H9 (cell line): ENCODE measurements at regions not wholly inside any gene's neighbourhood (a gene's known extent, or its start where the extent isn't known, plus 50 kb on each side); places are given as distances from the start of the nearest gene placed in this dataset.

Source experiments
- DNase-seq: peaks from one replicate; pipeline ENCODE4 v3.0.0-alpha.2; 2017
- H2AFZ ChIP-seq: one replicate; pipeline ENCODE4 v1.6.1; 2013; ENCODE audit warnings: mild to moderate bottlenecking, low read length, control low read depth, moderate library complexity
- H2AK5ac ChIP-seq: 2 replicates; pipeline ENCODE4 v1.6.1; 2013; ENCODE audit warnings: low read length, control low read depth, mixed read lengths; ENCODE audit not compliant: insufficient read length
- H2BK120ac ChIP-seq: one replicate; pipeline ENCODE4 v1.6.1; 2013; ENCODE audit warnings: low read depth, mild to moderate bottlenecking, low read length, control low read depth, inconsistent platforms; ENCODE audit not compliant: poor library complexity, severe bottlenecking
- H2BK12ac ChIP-seq: 2 replicates; pipeline ENCODE4 v1.6.1; 2013; ENCODE audit warnings: low read length, control low read depth, mixed read lengths, low read depth; ENCODE audit not compliant: insufficient read length
- H2BK15ac ChIP-seq: 2 replicates; pipeline ENCODE4 v1.6.1; 2013; ENCODE audit warnings: low read depth, low read length, control low read depth
- H2BK20ac ChIP-seq: one replicate; pipeline ENCODE4 v1.6.1; 2013; ENCODE audit warnings: low read depth, mild to moderate bottlenecking, low read length, control low read depth, inconsistent platforms; ENCODE audit not compliant: poor library complexity, severe bottlenecking
- H2BK5ac ChIP-seq: 2 replicates; pipeline ENCODE4 v1.6.1; 2013; ENCODE audit warnings: low read length, control low read depth, mixed read lengths; ENCODE audit not compliant: insufficient read length
- H3K14ac ChIP-seq: 2 replicates; pipeline ENCODE4 v1.6.1; 2013; ENCODE audit warnings: low read length, control low read depth; ENCODE audit not compliant: insufficient read depth
- H3K18ac ChIP-seq: 2 replicates; pipeline ENCODE4 v1.6.1; 2013; ENCODE audit warnings: low read depth, mild to moderate bottlenecking, mixed read lengths, low read length, control low read depth; ENCODE audit not compliant: insufficient read length
- H3K23ac ChIP-seq: 2 replicates; pipeline ENCODE4 v1.6.1; 2013; ENCODE audit warnings: low read length, control low read depth, mixed read lengths, low read depth; ENCODE audit not compliant: insufficient read length
- H3K23me2 ChIP-seq: 2 replicates; pipeline ENCODE4 v1.6.1; 2013; ENCODE audit warnings: low read depth, mild to moderate bottlenecking, mixed read lengths, low read length, control low read depth; ENCODE audit not compliant: insufficient read length, poor library complexity, severe bottlenecking
- H3K27ac ChIP-seq: 2 replicates; pipeline ENCODE4 v1.5.1; 2013; ENCODE audit warnings: low read length, control low read depth, mixed read lengths, low read depth; ENCODE audit not compliant: insufficient read length
- H3K27me3 ChIP-seq: 2 replicates; pipeline ENCODE4 v1.6.1; 2013; ENCODE audit warnings: low read length, control low read depth, inconsistent platforms; ENCODE audit not compliant: insufficient read depth
- H3K4ac ChIP-seq: 2 replicates; pipeline ENCODE4 v1.6.1; 2013; ENCODE audit warnings: low read depth, mild to moderate bottlenecking, control low read depth, inconsistent platforms, low read length, moderate library complexity
- H3K4me1 ChIP-seq: 2 replicates; pipeline ENCODE4 v1.6.1; 2013; ENCODE audit warnings: low read length, control low read depth, inconsistent platforms; ENCODE audit not compliant: insufficient read depth
- H3K4me2 ChIP-seq: 2 replicates; pipeline ENCODE4 v1.6.1; 2013; ENCODE audit warnings: low read length, control low read depth, mixed read lengths; ENCODE audit not compliant: insufficient read length, insufficient read depth
- H3K56ac ChIP-seq: 2 replicates; pipeline ENCODE4 v1.6.1; 2013; ENCODE audit warnings: low read depth, mild to moderate bottlenecking, mixed read lengths, low read length, control low read depth; ENCODE audit not compliant: insufficient read length
- H3K79me1 ChIP-seq: 2 replicates; pipeline ENCODE4 v1.6.1; 2013; ENCODE audit warnings: low read depth, mild to moderate bottlenecking, moderate library complexity, low read length, control low read depth, inconsistent platforms; ENCODE audit not compliant: insufficient read depth, poor library complexity, severe bottlenecking
- H3K79me2 ChIP-seq: 2 replicates; pipeline ENCODE4 v1.6.1; 2013; ENCODE audit warnings: low read length, control low read depth, inconsistent platforms; ENCODE audit not compliant: insufficient read depth
- H3K9ac ChIP-seq: 2 replicates; pipeline ENCODE4 v1.6.1; 2013; ENCODE audit warnings: low read length, control low read depth, mixed read lengths; ENCODE audit not compliant: insufficient read length; ENCODE audit errors: extremely low read depth
- H3K9me3 ChIP-seq: one replicate; pipeline ENCODE4 v1.6.1; 2013; ENCODE audit warnings: low read depth, low read length, inconsistent platforms; ENCODE audit not compliant: control insufficient read depth
- H3T11ph ChIP-seq: one replicate; pipeline ENCODE4 v1.6.1; 2013; ENCODE audit warnings: mild to moderate bottlenecking, low read length, control low read depth, inconsistent platforms
- H4K20me1 ChIP-seq: one replicate; pipeline ENCODE4 v1.6.1; 2013; ENCODE audit not compliant: control insufficient read depth, insufficient read length, insufficient read depth
- H4K5ac ChIP-seq: 2 replicates; pipeline ENCODE4 v1.6.1; 2013; ENCODE audit warnings: low read depth, mild to moderate bottlenecking, mixed read lengths, low read length, control low read depth; ENCODE audit not compliant: insufficient read length
- H4K8ac ChIP-seq: replicated peaks from 2 replicates; pipeline ENCODE4 v1.6.1; 2013; ENCODE audit warnings: low read length, control low read depth, mixed read lengths, low read depth; ENCODE audit not compliant: insufficient read length
- H4K91ac ChIP-seq: 2 replicates; pipeline ENCODE4 v1.6.1; 2013; ENCODE audit warnings: low read depth, mild to moderate bottlenecking, moderate library complexity, mixed read lengths, low read length, control low read depth; ENCODE audit not compliant: insufficient read length
- H3K27ac Mint-ChIP-seq, 3 experiments: 2 replicates in 2 of 3; 3 replicates in 1 of 3; pipeline ENCODE4 v1.8.0; 2020 to 2021; ENCODE audit warnings: mixed read lengths in 3 of 3, mild to moderate bottlenecking in 1 of 3, moderate library complexity in 1 of 3
- H3K27me3 Mint-ChIP-seq: 2 replicates; pipeline ENCODE4 v1.8.0; 2021; ENCODE audit warnings: low read depth, mild to moderate bottlenecking, moderate library complexity, mixed read lengths
- H3K36me3 Mint-ChIP-seq, 3 experiments: 2 replicates in 2 of 3; 3 replicates in 1 of 3; pipeline ENCODE4 v1.8.0; 2020 to 2021; ENCODE audit warnings: low read depth in 3 of 3, mixed read lengths in 3 of 3; ENCODE audit not compliant: insufficient read depth in 1 of 3
- H3K4me1 Mint-ChIP-seq, 2 experiments: 2 replicates each; pipeline ENCODE4 v1.8.0; 2020; ENCODE audit warnings: mixed read lengths in 2 of 2
- H3K4me3 Mint-ChIP-seq, 2 experiments: 2 replicates in 1 of 2; 3 replicates in 1 of 2; pipeline ENCODE4 v1.8.0; 2020 to 2021; ENCODE audit warnings: mild to moderate bottlenecking in 2 of 2, mixed read lengths in 2 of 2, moderate library complexity in 1 of 2
- H3K9me3 Mint-ChIP-seq, 2 experiments: 2 replicates in 1 of 2; 3 replicates in 1 of 2; pipeline ENCODE4 v1.8.0; 2020; ENCODE audit warnings: mild to moderate bottlenecking in 2 of 2, mixed read lengths in 2 of 2, moderate library complexity in 1 of 2
- WGBS: extraction: QIAGEN DNeasy Blood & Tissue Kit; methylation state at CpG from one replicate; pipeline ENCODE4 v1.1.7; 2013; ENCODE audit warnings: missing lambda C conversion rate, low lambda C conversion rate, mixed read lengths; ENCODE audit not compliant: insufficient read length; ENCODE audit errors: extremely low coverage; 5-methylcytosine and 5-hydroxymethylcytosine counted together
- TF ChIP-seq, protein P1 (sequence below): fragments of 200-600 bp; sonication (generic); conservative IDR thresholded peaks from 3 replicates; pipeline ENCODE4 v1.8.0; 2021; ENCODE audit warnings: antibody characterized with exemption, mild to moderate bottlenecking

DNA sequence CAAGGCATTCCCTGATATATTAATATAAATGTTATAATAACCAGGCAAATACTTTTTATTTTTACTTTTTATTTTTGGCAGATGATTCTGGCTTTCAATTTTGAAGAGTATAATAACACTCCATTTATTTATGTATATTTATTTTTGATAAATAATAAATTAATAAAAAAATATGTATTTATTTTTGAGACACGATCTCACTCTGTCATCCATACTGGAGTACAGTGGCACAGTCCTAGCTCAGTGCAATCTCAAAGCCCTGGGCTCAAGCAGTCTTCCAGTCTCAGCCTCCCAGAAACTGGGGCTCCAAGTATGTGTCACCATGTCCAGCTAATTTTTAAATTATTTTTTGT is 93.4 kb upstream of the ITGA6 start:
- Histone ChIP-seq H3K56ac (no peak overlapping the region), H4K20me1 (no peaks in the 10 kb centered on the region), H2BK20ac (no peak overlapping the region), H3K23ac (no peak overlapping the region), H4K91ac (no peak overlapping the region), H2BK120ac (no peak overlapping the region), H2BK12ac (no peak overlapping the region), H3T11ph (no peak overlapping the region), H3K14ac (no peak overlapping the region), H3K23me2 (no peaks in the 10 kb centered on the region), H2AK5ac (no peak overlapping the region), H3K27me3 (no peaks in the 10 kb centered on the region), H4K5ac (no peak overlapping the region), H2AFZ (no peak overlapping the region), H2BK15ac (no peak overlapping the region), H3K9ac (no peak overlapping the region), H3K4me2 (no peak overlapping the region), H4K8ac (no peak overlapping the region), H3K27ac (no peak overlapping the region), H2BK5ac (no peak overlapping the region), H3K9me3 (no peaks in the 10 kb centered on the region), H3K79me2 (no peaks in the 10 kb centered on the region), H3K4ac (no peak overlapping the region), H3K79me1 (no peaks in the 10 kb centered on the region), H3K18ac (no peak overlapping the region), H3K4me1 (no peaks in the 10 kb centered on the region)
- TF ChIP-seq, protein P1, sequence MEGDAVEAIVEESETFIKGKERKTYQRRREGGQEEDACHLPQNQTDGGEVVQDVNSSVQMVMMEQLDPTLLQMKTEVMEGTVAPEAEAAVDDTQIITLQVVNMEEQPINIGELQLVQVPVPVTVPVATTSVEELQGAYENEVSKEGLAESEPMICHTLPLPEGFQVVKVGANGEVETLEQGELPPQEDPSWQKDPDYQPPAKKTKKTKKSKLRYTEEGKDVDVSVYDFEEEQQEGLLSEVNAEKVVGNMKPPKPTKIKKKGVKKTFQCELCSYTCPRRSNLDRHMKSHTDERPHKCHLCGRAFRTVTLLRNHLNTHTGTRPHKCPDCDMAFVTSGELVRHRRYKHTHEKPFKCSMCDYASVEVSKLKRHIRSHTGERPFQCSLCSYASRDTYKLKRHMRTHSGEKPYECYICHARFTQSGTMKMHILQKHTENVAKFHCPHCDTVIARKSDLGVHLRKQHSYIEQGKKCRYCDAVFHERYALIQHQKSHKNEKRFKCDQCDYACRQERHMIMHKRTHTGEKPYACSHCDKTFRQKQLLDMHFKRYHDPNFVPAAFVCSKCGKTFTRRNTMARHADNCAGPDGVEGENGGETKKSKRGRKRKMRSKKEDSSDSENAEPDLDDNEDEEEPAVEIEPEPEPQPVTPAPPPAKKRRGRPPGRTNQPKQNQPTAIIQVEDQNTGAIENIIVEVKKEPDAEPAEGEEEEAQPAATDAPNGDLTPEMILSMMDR = no peak
- Mint-ChIP-seq H3K27ac (no peak overlapping the region), H3K4me1 (peaks cover 14 to 17% of the 10 kb centered on the region in 2 experiments), H3K36me3 (no peaks in the 10 kb centered on the region), H3K9me3 (no peaks in the 10 kb centered on the region; a peak in 1 of 5 replicates), H3K4me3 (no peak overlapping the region), H3K27me3 (peaks cover 5% of the 10 kb centered on the region)
- WGBS = no CpG with 5 or more reads among the region's 1 CpG
- no peak for DNase-seq
